GM23338 (cell line): ENCODE measurements at regions not wholly inside any gene's neighbourhood (a gene's known extent, or its start where the extent isn't known, plus 50 kb on each side); places are given as distances from the start of the nearest gene placed in this dataset.

Source experiments
- ATAC-seq: fragments of 200-7000 bp; cut with Tn5 transposase; 3 replicates; pipeline ENCODE4 v1.9.1; 2020
- DNase-seq: peaks from one replicate; pipeline ENCODE4 v3.0.0-alpha.2; 2015; ENCODE audit warnings: low spot score
- H2AFZ ChIP-seq: fragments of 200-600 bp; sonication (generic); 2 replicates; pipeline ENCODE4 v1.8.0; 2016; ENCODE audit warnings: antibody characterized with exemption, mild to moderate bottlenecking, moderate library complexity
- H3F3A ChIP-seq: fragments of 200-600 bp; sonication (generic); replicated peaks from 2 replicates; pipeline ENCODE4 v1.8.0; 2017; ENCODE audit warnings: antibody characterized with exemption, mixed run types, low read depth
- H3K27ac ChIP-seq: fragments of 200-600 bp; sonication (generic); 2 replicates; pipeline ENCODE4 v1.6.1; 2016; ENCODE audit warnings: low read depth
- H3K27me3 ChIP-seq: fragments of 200-600 bp; sonication (generic); 2 replicates; pipeline ENCODE4 v1.8.0; 2016; ENCODE audit warnings: mild to moderate bottlenecking, mixed run types, moderate library complexity; ENCODE audit not compliant: insufficient read depth
- H3K36me3 ChIP-seq: fragments of 200-600 bp; sonication (generic); 2 replicates; pipeline ENCODE4 v1.8.0; 2016; ENCODE audit warnings: mild to moderate bottlenecking; ENCODE audit not compliant: insufficient read depth
- H3K4me1 ChIP-seq: fragments of 200-600 bp; sonication (generic); 2 replicates; pipeline ENCODE4 v1.8.0; 2016; ENCODE audit warnings: mild to moderate bottlenecking, moderate library complexity; ENCODE audit not compliant: insufficient read depth
- H3K4me2 ChIP-seq: fragments of 200-600 bp; sonication (generic); 2 replicates; pipeline ENCODE4 v1.7.1; 2017; ENCODE audit warnings: mixed run types
- H3K4me3 ChIP-seq: fragments of 200-600 bp; sonication (generic); 2 replicates; pipeline ENCODE4 v1.6.1; 2016; ENCODE audit warnings: mixed run types
- H3K79me2 ChIP-seq: fragments of 200-600 bp; sonication (generic); replicated peaks from 2 replicates; pipeline ENCODE4 v1.8.0; 2017; ENCODE audit warnings: mild to moderate bottlenecking; ENCODE audit not compliant: insufficient read depth
- H3K9me2 ChIP-seq: fragments of 200-600 bp; sonication (generic); 2 replicates; pipeline ENCODE4 v1.8.0; 2017; ENCODE audit not compliant: insufficient read depth
- H4K20me1 ChIP-seq: fragments of 200-600 bp; sonication (generic); replicated peaks from 2 replicates; pipeline ENCODE4 v1.8.0; 2017; ENCODE audit warnings: mild to moderate bottlenecking; ENCODE audit not compliant: insufficient read depth
- H3K27ac Mint-ChIP-seq: 2 replicates; pipeline ENCODE4 v1.8.0; 2020; ENCODE audit warnings: inconsistent platforms, mild to moderate bottlenecking, moderate library complexity, mixed read lengths
- H3K27me3 Mint-ChIP-seq: 3 replicates; pipeline ENCODE4 v1.8.0; 2022; ENCODE audit warnings: low read depth, mild to moderate bottlenecking, moderate library complexity, mixed read lengths, inconsistent platforms; ENCODE audit not compliant: insufficient read depth, poor library complexity
- H3K36me3 Mint-ChIP-seq: 3 replicates; pipeline ENCODE4 v1.8.0; 2021; ENCODE audit warnings: low read depth, mild to moderate bottlenecking, inconsistent platforms, moderate library complexity, mixed read lengths
- H3K4me1 Mint-ChIP-seq: 3 replicates; pipeline ENCODE4 v1.8.0; 2020; ENCODE audit warnings: mild to moderate bottlenecking, inconsistent platforms, mixed read lengths
- H3K4me3 Mint-ChIP-seq: 3 replicates; pipeline ENCODE4 v1.8.0; 2021; ENCODE audit warnings: moderate library complexity, mild to moderate bottlenecking, inconsistent platforms, mixed read lengths
- H3K9me3 Mint-ChIP-seq: 3 replicates; pipeline ENCODE4 v1.8.0; 2020; ENCODE audit warnings: moderate library complexity, mild to moderate bottlenecking, inconsistent platforms, mixed read lengths
- CREB1 ChIP-seq: fragments of 250-450 bp; sonication (Bioruptor Pico); IDR thresholded peaks from 2 replicates; pipeline ENCODE4 v1.5.0; 2020; ENCODE audit warnings: low read depth, mild to moderate bottlenecking, moderate library complexity
- CTCF ChIP-seq, 2 experiments: fragments of 200-600 bp in 1 of 2; sonication (generic) in 1 of 2; conservative IDR thresholded peaks; 2 replicates each; pipeline versions ENCODE4 v1.5.1 to v1.6.1; 2016 to 2017; ENCODE audit warnings: antibody characterized with exemption in 2 of 2, low read depth in 2 of 2, mild to moderate bottlenecking in 2 of 2, moderate library complexity in 1 of 2
- ETS1 ChIP-seq: IDR thresholded peaks from 2 replicates; pipeline ENCODE4 v1.6.1; 2016; ENCODE audit warnings: antibody characterized with exemption
- EZH2 ChIP-seq: fragments of 200-600 bp; sonication (generic); IDR thresholded peaks from one replicate; pipeline ENCODE4 v1.8.0; 2017; ENCODE audit warnings: antibody characterized with exemption, mild to moderate bottlenecking, low read depth; ENCODE audit not compliant: unreplicated experiment
- EZH2phosphoT487 ChIP-seq: fragments of 200-600 bp; sonication (generic); IDR thresholded peaks from one replicate; pipeline ENCODE4 v1.8.1; 2018; ENCODE audit warnings: antibody characterized with exemption; ENCODE audit not compliant: unreplicated experiment
- JUNB ChIP-seq: IDR thresholded peaks from one replicate; pipeline ENCODE4 v1.6.1; 2016; ENCODE audit warnings: antibody characterized with exemption; ENCODE audit not compliant: unreplicated experiment
- NANOG ChIP-seq: IDR thresholded peaks from 2 replicates; pipeline ENCODE4 v1.6.1; 2016; ENCODE audit warnings: antibody characterized with exemption, borderline replicate concordance
- POLR2AphosphoS5 ChIP-seq: IDR thresholded peaks from 2 replicates; pipeline ENCODE4 v1.6.1; 2016; ENCODE audit warnings: antibody characterized with exemption, low read depth
- STAT1 ChIP-seq: IDR thresholded peaks from one replicate; pipeline ENCODE4 v1.6.1; 2016; ENCODE audit warnings: antibody characterized with exemption; ENCODE audit not compliant: unreplicated experiment
- ZNF114 ChIP-seq: fragments of 250-450 bp; sonication (Bioruptor Pico); IDR thresholded peaks from 2 replicates; pipeline ENCODE4 v1.5.0; 2020; ENCODE audit warnings: mild to moderate bottlenecking, moderate library complexity
- ZNF331 ChIP-seq: fragments of 250-450 bp; sonication (Bioruptor Pico); IDR thresholded peaks from 2 replicates; pipeline ENCODE4 v1.5.0; 2020; ENCODE audit warnings: low read depth, mild to moderate bottlenecking, moderate library complexity
- TF ChIP-seq, protein P1 (sequence below): fragments of 250-450 bp; sonication (Bioruptor Pico); IDR thresholded peaks from 2 replicates; pipeline ENCODE4 v1.5.0; 2020; ENCODE audit warnings: mild to moderate bottlenecking, moderate library complexity
- TF ChIP-seq, protein P2 (sequence below): IDR thresholded peaks from one replicate; pipeline ENCODE4 v1.6.1; 2018; ENCODE audit warnings: antibody characterized with exemption; ENCODE audit not compliant: unreplicated experiment

GRCh38 chr3:164390046-164390445 is 688.2 kb downstream of the SI start (continued):
- TF ChIP-seq, protein P1, sequence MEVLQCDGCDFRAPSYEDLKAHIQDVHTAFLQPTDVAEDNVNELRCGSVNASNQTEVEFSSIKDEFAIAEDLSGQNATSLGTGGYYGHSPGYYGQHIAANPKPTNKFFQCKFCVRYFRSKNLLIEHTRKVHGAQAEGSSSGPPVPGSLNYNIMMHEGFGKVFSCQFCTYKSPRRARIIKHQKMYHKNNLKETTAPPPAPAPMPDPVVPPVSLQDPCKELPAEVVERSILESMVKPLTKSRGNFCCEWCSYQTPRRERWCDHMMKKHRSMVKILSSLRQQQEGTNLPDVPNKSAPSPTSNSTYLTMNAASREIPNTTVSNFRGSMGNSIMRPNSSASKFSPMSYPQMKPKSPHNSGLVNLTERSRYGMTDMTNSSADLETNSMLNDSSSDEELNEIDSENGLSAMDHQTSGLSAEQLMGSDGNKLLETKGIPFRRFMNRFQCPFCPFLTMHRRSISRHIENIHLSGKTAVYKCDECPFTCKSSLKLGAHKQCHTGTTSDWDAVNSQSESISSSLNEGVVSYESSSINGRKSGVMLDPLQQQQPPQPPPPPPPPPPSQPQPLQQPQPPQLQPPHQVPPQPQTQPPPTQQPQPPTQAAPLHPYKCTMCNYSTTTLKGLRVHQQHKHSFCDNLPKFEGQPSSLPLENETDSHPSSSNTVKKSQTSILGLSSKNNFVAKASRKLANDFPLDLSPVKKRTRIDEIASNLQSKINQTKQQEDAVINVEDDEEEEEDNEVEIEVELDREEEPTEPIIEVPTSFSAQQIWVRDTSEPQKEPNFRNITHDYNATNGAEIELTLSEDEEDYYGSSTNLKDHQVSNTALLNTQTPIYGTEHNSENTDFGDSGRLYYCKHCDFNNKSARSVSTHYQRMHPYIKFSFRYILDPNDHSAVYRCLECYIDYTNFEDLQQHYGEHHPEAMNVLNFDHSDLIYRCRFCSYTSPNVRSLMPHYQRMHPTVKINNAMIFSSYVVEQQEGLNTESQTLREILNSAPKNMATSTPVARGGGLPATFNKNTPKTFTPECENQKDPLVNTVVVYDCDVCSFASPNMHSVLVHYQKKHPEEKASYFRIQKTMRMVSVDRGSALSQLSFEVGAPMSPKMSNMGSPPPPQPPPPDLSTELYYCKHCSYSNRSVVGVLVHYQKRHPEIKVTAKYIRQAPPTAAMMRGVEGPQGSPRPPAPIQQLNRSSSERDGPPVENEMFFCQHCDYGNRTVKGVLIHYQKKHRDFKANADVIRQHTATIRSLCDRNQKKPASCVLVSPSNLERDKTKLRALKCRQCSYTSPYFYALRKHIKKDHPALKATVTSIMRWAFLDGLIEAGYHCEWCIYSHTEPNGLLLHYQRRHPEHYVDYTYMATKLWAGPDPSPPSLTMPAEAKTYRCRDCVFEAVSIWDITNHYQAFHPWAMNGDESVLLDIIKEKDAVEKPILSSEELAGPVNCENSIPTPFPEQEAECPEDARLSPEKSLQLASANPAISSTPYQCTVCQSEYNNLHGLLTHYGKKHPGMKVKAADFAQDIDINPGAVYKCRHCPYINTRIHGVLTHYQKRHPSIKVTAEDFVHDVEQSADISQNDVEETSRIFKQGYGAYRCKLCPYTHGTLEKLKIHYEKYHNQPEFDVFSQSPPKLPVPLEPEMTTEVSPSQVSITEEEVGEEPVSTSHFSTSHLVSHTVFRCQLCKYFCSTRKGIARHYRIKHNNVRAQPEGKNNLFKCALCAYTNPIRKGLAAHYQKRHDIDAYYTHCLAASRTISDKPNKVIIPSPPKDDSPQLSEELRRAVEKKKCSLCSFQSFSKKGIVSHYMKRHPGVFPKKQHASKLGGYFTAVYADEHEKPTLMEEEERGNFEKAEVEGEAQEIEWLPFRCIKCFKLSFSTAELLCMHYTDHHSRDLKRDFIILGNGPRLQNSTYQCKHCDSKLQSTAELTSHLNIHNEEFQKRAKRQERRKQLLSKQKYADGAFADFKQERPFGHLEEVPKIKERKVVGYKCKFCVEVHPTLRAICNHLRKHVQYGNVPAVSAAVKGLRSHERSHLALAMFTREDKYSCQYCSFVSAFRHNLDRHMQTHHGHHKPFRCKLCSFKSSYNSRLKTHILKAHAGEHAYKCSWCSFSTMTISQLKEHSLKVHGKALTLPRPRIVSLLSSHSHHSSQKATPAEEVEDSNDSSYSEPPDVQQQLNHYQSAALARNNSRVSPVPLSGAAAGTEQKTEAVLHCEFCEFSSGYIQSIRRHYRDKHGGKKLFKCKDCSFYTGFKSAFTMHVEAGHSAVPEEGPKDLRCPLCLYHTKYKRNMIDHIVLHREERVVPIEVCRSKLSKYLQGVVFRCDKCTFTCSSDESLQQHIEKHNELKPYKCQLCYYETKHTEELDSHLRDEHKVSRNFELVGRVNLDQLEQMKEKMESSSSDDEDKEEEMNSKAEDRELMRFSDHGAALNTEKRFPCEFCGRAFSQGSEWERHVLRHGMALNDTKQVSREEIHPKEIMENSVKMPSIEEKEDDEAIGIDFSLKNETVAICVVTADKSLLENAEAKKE (CRISPR knock-in tag): no peak

- H3F3A ChIP-seq: no peaks in the 10 kb centered on the region
- no peaks in the 10 kb centered on the region; the same call in 1 of the 2 replicates for H3K36me3 ChIP-seq
- Mint-ChIP-seq H3K36me3 (peaks cover 14% of the 10 kb centered on the region), H3K27ac (no peak overlapping the region), H3K4me3 (no peak overlapping the region), H3K27me3 (no peaks in the 10 kb centered on the region), H3K9me3 (peaks cover 6% of the 10 kb centered on the region), H3K4me1 (no peaks in the 10 kb centered on the region)
- H3K4me1 ChIP-seq: no peaks in the 10 kb centered on the region
- no peaks in the 10 kb centered on the region for H3K27me3 ChIP-seq
- no peak overlapping the region for H2AFZ ChIP-seq
- no peak overlapping the region for H3K27ac ChIP-seq
- DNase-seq (no peak), ATAC-seq (no peak)
- no peaks in the 10 kb centered on the region for H3K79me2 ChIP-seq
- no peak overlapping the region for H3K4me2 ChIP-seq
- H3K4me3 ChIP-seq: no peak overlapping the region
- TF ChIP-seq EZH2 (no peak), STAT1 (no peak), ETS1 (no peak), ZNF331 (no peak), CTCF (conservative IDR thresholded peaks at IDR 0.05; ENCODE audit: low read depth in 2 of 2) (no peak), POLR2AphosphoS5 (no peak), JUNB (no peak), EZH2phosphoT487 (no peak), ZNF114 (CRISPR knock-in tag) (no peak), NANOG (no peak), CREB1 (CRISPR knock-in tag) (no peak)
- TF ChIP-seq, protein P2, sequence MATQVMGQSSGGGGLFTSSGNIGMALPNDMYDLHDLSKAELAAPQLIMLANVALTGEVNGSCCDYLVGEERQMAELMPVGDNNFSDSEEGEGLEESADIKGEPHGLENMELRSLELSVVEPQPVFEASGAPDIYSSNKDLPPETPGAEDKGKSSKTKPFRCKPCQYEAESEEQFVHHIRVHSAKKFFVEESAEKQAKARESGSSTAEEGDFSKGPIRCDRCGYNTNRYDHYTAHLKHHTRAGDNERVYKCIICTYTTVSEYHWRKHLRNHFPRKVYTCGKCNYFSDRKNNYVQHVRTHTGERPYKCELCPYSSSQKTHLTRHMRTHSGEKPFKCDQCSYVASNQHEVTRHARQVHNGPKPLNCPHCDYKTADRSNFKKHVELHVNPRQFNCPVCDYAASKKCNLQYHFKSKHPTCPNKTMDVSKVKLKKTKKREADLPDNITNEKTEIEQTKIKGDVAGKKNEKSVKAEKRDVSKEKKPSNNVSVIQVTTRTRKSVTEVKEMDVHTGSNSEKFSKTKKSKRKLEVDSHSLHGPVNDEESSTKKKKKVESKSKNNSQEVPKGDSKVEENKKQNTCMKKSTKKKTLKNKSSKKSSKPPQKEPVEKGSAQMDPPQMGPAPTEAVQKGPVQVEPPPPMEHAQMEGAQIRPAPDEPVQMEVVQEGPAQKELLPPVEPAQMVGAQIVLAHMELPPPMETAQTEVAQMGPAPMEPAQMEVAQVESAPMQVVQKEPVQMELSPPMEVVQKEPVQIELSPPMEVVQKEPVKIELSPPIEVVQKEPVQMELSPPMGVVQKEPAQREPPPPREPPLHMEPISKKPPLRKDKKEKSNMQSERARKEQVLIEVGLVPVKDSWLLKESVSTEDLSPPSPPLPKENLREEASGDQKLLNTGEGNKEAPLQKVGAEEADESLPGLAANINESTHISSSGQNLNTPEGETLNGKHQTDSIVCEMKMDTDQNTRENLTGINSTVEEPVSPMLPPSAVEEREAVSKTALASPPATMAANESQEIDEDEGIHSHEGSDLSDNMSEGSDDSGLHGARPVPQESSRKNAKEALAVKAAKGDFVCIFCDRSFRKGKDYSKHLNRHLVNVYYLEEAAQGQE: no peak
- no peaks in the 10 kb centered on the region for H4K20me1 ChIP-seq
- peaks cover 16% of the 10 kb centered on the region; the same call in 1 of the 2 replicates for H3K9me2 ChIP-seq
These were observed 691.1 kb downstream of the SI start for GRCh38 chr3:164387236-164387635.
